Kidney glomerular epithelial cell (primary cell): ENCODE measurements at regions not wholly inside any gene's neighbourhood (a gene's known extent, or its start where the extent isn't known, plus 50 kb on each side); places are given as distances from the start of the nearest gene placed in this dataset.
"Not testable (repeated sequence)": the region's sequence is repeated elsewhere in the genome, so short reads cannot be mapped to it uniquely, and the experiment has no call there.

Experiments used
- DNase-seq: peaks from one replicate; lab custom pipeline; 2025; lab: John Stamatoyannopoulos, UW

- no peak for DNase-seq
Measured at GRCh38 chr14:98195256-98195655, 1076.7 kb downstream of the BCL11B start.

DNA sequence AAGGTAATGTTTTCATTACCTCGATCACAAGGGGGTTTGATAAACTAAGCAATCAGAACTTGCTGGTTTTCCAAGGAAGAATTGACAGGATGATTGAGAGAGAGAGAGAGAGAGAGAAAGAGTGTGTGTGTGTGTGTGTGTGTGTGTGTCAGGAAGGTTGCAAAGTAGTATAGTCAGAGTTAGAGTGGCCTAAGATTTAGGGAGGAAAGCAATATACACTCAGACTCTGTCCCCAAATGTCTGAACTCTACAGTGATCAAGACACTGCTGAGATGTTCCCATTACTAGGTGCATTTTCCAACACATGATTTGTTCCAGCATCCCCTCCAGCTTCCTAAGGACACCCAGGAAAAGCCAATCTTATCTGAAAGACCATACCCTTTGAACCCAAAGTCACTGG is 1074.1 kb downstream of the BCL11B start:
- no peak for DNase-seq

- DNase-seq = no peak
Measured at GRCh38 chr14:98198385-98198784, 1073.6 kb downstream of the BCL11B start.

- no peak for DNase-seq
Measured at GRCh38 chr14:98200601-98201000, 1071.4 kb downstream of the BCL11B start.

DNA sequence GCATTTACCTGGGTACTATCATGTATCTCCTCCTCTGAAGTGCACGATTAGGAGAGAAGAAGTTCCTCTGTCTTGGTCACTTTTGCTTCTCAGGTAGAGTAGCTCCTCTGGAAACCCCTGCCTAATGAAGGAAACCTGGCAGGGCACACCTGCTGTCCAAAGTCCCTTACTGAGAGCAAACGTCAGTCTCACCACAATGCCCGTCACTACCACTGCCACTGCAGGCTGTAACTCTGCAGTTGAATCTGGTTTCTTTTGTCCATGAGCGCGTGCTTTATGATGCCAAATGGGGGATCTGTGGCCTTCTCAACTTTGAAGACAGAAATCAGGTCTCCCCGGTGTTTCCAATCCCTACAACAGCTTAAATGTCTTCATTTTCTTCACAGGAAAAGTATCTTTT is 1068.6 kb downstream of the BCL11B start:
- DNase-seq = no peak

DNA sequence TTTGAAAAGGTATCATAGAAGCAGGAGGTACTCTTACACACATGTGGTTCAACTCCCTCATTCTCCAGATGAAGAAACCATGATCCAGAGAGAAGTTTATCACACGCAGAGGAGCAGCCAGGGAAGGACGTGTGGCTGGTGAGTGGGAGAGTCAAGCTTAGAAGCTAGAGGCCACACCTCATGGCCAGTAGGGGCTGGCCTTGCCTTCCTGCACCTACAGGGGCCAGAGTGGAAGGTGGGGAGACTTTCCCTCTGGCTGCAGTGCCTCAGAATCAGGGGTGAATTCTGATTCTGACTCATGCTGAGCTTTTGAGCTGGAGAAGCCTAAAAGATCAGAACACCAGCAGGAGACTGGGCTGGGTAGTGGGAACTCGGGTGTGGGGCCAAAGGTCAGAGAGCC is 1067.9 kb downstream of the BCL11B start:
- no peak for DNase-seq

DNA sequence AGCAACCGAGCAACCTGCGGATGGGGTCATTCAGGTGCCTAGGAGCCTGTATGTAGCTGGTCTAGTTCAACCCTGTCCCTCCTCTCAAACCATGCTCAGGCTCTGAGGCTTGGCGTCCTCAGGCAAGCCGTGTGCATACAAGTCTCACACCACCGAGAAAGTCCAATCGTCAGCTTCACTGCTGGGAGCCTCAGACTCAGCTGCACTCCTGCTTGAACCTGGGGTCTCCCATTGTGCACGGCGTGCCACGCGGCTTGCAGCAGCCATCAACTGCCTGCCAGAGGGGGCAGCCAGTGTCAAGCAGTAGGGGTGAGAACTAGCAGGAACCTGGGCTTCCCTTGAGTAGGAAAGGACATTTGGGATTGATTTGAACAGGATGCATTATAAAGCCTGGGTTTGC is 1064.6 kb downstream of the BCL11B start:
- no peak for DNase-seq

GRCh38 chr14:98208211-98208611 is 1063.8 kb downstream of the BCL11B start:
- DNase-seq = no peak

- DNase-seq = no peak
Measured at GRCh38 chr14:98208943-98209342, 1063.1 kb downstream of the BCL11B start.

DNA sequence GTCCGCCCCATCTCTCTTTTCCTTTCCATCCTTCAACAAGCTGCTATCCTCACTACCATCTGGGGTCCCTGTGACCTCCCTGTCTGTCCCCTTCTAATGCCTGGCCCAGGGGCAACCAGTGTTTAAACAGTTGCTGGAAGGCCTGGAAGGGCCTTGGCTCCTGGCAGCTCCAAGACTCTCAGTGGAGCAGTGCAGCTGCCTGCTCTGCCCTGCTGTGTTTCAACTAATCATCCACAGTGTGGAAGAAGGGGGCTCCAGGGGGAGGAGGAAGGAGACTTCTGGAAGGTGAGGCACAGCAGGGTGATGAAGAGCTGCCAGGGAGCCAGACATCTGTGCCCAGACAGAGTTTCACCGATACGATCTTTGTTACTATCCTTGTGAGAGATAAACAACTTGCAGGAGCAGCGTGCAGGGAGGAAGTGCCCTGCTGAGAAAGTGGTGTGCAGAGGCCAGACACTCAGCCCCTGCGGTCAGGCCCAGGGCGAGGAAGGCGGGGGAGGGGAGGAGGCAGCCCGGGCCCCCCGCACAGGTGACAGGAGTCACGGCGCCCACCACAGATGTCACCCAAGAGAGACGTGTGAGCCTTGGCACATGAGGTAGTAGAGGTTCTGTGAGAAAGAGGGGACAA is 1061.8 kb downstream of the BCL11B start:
- no peak for DNase-seq

DNA sequence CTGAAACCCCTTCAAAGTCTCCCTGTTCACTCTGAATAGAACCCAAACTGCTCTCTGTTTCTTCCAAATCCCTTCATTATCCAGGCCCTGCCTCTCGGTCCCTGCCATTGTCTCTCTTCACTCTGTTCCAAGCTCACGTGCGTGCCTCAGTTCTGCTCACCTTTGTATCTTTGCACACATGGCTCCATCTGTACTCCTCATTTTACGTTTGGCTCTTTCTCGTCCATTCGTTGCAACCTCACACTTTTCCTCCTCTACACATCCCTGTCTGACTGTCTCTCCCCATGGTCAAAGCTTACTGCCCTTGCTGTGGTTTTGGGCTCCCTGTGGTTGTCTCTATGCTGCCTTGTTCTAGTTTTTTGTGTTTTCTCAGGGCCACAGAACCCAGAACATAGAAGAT is 1054.5 kb downstream of the BCL11B start:
- DNase-seq = no peak

DNA sequence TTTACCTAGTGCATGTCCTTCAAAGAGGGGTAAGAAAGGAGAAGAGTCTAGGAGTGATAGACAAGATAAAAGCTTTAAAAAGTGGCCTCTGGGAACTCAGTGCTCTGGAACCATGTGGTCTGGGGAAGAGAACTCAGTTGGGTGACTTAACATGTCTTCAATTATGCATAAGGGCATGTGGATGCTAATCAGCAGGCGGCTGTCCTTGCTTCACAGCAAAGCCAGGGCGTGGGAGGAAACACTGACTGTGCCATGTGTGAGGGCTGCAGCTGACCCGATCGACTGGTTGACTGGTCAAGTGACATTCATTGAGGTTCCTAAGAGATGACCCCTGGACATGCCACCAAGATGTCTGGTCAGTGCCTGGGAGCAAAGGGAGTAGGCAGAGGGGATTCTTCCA is 1053.8 kb downstream of the BCL11B start:
- no peak for DNase-seq

GRCh38 chr14:98219638-98220037 is 1052.4 kb downstream of the BCL11B start:
- no peak for DNase-seq

DNA sequence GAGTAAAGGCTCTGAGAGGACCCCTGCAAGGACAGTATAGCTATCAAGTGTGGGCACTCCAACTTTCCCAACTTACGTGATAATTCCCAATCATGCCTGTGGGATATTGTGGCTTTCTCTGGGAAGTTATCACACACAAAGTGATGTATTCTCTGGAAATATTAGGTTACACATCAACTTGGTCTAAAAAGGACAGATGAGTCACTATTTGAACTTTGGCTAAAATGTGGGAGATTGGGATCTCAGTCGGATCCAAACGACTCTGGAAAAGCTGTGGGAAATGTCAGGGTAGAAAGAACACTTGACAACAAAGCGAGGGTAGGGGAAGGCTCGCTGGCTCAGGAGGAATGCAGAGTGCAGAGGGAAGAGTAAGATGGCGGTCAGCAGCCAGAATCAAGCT is 1048.9 kb downstream of the BCL11B start:
- DNase-seq = no peak

- not testable (repeated sequence) for DNase-seq
Measured at GRCh38 chr14:98223710-98224109, 1048.3 kb downstream of the BCL11B start.

- no peak for DNase-seq
Measured at GRCh38 chr14:98226411-98226810, 1045.6 kb downstream of the BCL11B start.

DNA sequence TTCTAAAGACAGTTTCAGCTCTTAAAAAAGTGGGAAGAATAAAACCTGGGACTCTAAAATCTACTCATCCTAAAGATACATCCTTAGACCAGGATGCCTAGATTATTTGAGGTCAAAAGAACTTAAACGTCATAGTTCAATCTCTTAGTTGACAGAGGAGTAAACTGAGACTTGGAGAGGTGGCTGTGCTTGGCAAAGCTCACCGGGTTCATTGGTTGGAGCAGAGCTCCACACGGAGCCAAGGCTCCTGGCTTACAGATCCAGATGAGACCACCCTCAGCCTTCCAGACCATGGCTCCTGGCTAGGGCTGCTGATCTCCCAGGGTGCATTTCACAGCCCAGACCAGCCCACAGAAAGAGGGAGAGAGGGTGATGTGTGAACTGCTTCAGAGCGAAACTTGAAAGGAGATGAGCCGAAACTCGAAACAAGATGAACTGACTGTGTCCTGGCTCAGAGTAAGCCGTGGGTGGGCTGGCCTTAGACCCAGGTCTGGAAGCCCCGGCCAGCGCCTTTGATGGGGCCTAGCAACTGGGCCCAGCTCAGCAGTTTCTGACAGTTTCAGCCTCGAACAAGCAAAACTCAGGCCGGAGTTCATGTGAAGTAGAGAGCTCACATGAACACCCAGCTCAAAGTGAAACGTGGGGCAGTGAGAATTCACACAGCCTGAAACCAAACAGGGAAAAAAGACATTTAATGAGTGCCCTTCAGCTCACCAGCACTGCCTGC is 1044.8 kb downstream of the BCL11B start:
- DNase-seq = no peak

DNA sequence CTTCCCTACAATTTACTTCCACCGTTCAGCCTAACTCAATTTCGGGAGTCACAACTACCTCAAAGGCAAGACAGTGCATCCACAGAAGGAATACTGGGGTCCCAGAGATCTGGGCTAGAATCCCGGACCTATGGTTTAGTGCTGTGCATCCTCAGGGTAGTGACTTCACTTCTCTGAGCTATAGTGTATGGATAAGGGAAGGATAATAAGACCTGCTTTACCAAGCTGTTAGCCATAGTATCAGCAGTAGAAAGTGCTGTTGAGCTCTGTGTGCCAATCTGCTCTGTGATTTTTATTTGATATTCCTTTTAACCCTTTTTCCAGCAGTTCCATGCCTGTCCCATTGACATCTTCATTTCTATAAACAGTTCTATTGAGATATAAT is 1044.3 kb downstream of the BCL11B start:
- DNase-seq = no peak

GRCh38 chr14:98229656-98230366 is 1042.2 kb downstream of the BCL11B start:
- no peak for DNase-seq

DNA sequence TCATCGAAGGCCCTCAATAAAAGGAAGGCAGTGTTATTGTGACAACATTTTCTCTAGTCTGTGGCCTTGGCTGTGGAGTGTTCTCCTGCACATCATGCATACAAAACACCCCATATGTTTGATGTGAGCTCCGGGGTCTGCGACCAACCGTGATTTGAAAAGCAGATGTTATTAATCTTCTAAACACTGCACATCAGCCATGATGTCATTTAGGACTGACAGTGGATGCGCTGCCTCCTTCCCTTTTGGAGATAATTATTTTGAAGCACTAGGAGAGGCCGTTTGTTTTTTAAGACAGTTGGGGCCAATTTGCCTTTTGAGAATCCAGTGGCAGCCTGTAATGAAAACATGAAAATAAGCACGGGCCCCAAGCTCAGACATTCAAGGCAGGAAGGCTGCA is 1041.6 kb downstream of the BCL11B start:
- DNase-seq = no peak

DNA sequence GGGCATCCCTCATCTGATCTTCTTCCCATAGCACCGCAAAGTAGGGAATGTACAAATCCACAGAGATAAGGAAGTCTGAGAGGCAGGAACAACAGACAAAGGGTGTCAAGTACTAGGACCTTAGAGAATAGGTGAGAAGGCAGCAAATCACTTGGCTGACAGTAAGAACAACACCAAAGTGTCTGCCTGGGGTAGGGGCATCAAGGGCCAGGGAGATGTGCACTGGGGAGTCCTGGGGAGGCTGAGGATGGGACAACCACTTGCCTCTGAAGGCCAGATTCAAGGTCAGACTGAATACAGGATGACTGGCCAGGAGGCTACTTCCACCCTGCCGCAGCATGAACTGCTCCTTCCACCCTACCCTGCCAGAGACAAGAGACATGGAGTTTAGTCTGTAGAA is 1040.8 kb downstream of the BCL11B start:
- DNase-seq = no peak

- DNase-seq = no peak
Measured at GRCh38 chr14:98233656-98234055, 1038.3 kb downstream of the BCL11B start.

DNA sequence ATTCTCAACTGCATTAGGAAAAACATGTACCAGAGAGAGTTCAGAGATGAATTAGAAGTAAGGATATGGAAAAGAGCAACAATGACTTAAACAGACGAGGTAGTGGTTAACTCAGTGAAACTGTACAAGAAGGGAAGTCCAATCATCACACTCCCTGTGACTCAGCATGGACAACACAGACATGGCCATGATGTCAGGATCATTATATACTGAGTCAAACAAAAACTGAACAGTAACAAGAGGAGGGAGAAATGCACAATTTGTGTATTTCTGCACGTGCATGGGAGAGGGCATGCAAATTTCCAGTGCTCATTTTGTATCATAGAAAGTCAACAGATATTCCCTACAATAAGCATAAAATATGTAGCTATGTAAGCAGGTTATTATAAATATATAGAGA is 1037.8 kb downstream of the BCL11B start:
- DNase-seq = no peak
